H1 (cell line): ENCODE measurements at regions not wholly inside any gene's neighbourhood (a gene's known extent, or its start where the extent isn't known, plus 50 kb on each side); places are given as distances from the start of the nearest gene placed in this dataset.

Experiments used
- CTCF ChIA-PET: fragments of 300-600 bp; sonication (Branson Sonifier 250); formaldehyde crosslinking; loops from one replicate; lab custom pipeline; 2021; ENCODE audit not compliant: partially characterized antibody; lab: Charles Lee
- POLR2A ChIA-PET: fragments of 300-600 bp; sonication (Branson Sonifier 250); formaldehyde crosslinking; loops from one replicate; lab custom pipeline; 2021; ENCODE audit warnings: inconsistent platforms; ENCODE audit not compliant: partially characterized antibody; lab: Charles Lee
- DNase-seq, 2 experiments: peaks; one replicate each; pipeline versions ENCODE4 v3.0.0 to v3.0.0-alpha.2; 2010 to 2022; ENCODE audit warnings: low spot score in 2 of 2, low read depth in 1 of 2, mixed read lengths in 1 of 2
- FAIRE-seq: peaks from 2 replicates; lab custom pipeline; 2011; peaks lifted over from hg19 to GRCh38; lab: Jason Lieb, UNC
- H2AFZ ChIP-seq: 2 replicates; pipeline ENCODE4 v1.8.1; 2012; ENCODE audit warnings: low read length, inconsistent platforms
- H2AK5ac ChIP-seq: 2 replicates; pipeline ENCODE4 v1.6.1; 2013; ENCODE audit warnings: low read depth, low read length
- H2BK120ac ChIP-seq: replicated peaks from 2 replicates; pipeline ENCODE3; 2013; ENCODE audit warnings: low read depth, low read length, inconsistent platforms
- H2BK12ac ChIP-seq: 2 replicates; pipeline ENCODE4 v1.6.1; 2013; ENCODE audit warnings: low read depth, low read length
- H2BK15ac ChIP-seq: 2 replicates; pipeline ENCODE4 v1.6.1; 2013; ENCODE audit warnings: low read length
- H2BK20ac ChIP-seq: 2 replicates; pipeline ENCODE4 v1.6.1; 2013; ENCODE audit warnings: low read length
- H2BK5ac ChIP-seq: 2 replicates; pipeline ENCODE4 v1.6.1; 2013; ENCODE audit warnings: low read depth, low read length
- H3K14ac ChIP-seq: 2 replicates; pipeline ENCODE4 v1.6.1; 2013; ENCODE audit warnings: inconsistent platforms; ENCODE audit not compliant: insufficient read length
- H3K18ac ChIP-seq: 2 replicates; pipeline ENCODE4 v1.6.1; 2013; ENCODE audit warnings: low read length; ENCODE audit errors: extremely low read depth
- H3K23ac ChIP-seq: 2 replicates; pipeline ENCODE4 v1.6.1; 2013; ENCODE audit warnings: inconsistent platforms; ENCODE audit not compliant: insufficient read length
- H3K23me2 ChIP-seq: 2 replicates; pipeline ENCODE4 v1.6.1; 2013; ENCODE audit warnings: low read depth, low read length
- H3K27ac ChIP-seq: 2 replicates; pipeline ENCODE4 v1.6.1; 2011; ENCODE audit warnings: low read depth, low read length, inconsistent platforms
- H3K27me3 ChIP-seq, 4 experiments: replicated peaks in 1 of 4; 1 replicate in 1 of 4; 2 replicates in 3 of 4; pipeline versions ENCODE4 v1.6.1 to v1.8.1; 2011 to 2013; ENCODE audit warnings: low read length in 3 of 4, mild to moderate bottlenecking in 3 of 4, inconsistent platforms in 2 of 4, mixed read lengths in 2 of 4, moderate library complexity in 1 of 4; ENCODE audit not compliant: control insufficient read depth in 3 of 4, insufficient read depth in 3 of 4; ENCODE audit errors: extremely low read depth in 1 of 4
- H3K36me3 ChIP-seq, 4 experiments: 2 replicates each; pipeline versions ENCODE4 v1.6.1 to v1.8.1; 2011 to 2013; ENCODE audit warnings: mild to moderate bottlenecking in 4 of 4, low read length in 3 of 4, moderate library complexity in 2 of 4, control low read depth in 1 of 4, inconsistent platforms in 1 of 4; ENCODE audit not compliant: insufficient read depth in 4 of 4, control insufficient read depth in 2 of 4
- H3K4ac ChIP-seq: replicated peaks from 2 replicates; pipeline ENCODE3; 2013; ENCODE audit warnings: low read length, low read depth, mixed read lengths, inconsistent platforms; ENCODE audit not compliant: insufficient read length
- H3K4me1 ChIP-seq, 4 experiments: replicated peaks in 1 of 4; 1 replicate in 1 of 4; 2 replicates in 3 of 4; pipeline versions ENCODE4 v1.6.1 to v1.8.1; 2011 to 2013; ENCODE audit warnings: low read length in 3 of 4, inconsistent platforms in 2 of 4, mixed read lengths in 1 of 4; ENCODE audit not compliant: insufficient read depth in 4 of 4, control insufficient read depth in 3 of 4
- H3K4me2 ChIP-seq, 2 experiments: 2 replicates each; pipeline versions ENCODE4 v1.6.1 to v1.8.1; 2011 to 2013; ENCODE audit warnings: low read depth in 2 of 2, low read length in 2 of 2, control low read depth in 1 of 2, inconsistent platforms in 1 of 2, mild to moderate bottlenecking in 1 of 2; ENCODE audit not compliant: insufficient read depth in 1 of 2
- H3K4me3 ChIP-seq, 4 experiments: fragments of 200-600, 300-600 bp in 1 of 4; sonication (generic), shearing (Covaris generic), sonication (Bioruptor Twin) in 1 of 4; 2 replicates each; pipeline versions ENCODE4 v1.5.1 to v1.8.1; 2011 to 2016; ENCODE audit warnings: low read length in 4 of 4, low read depth in 3 of 4, control low read depth in 2 of 4, inconsistent platforms in 2 of 4, mild to moderate bottlenecking in 2 of 4, mixed read lengths in 1 of 4, moderate library complexity in 1 of 4; ENCODE audit not compliant: insufficient read depth in 2 of 4; ENCODE audit errors: extremely low read depth in 1 of 4
- H3K56ac ChIP-seq: replicated peaks from 2 replicates; pipeline ENCODE3; 2013; ENCODE audit warnings: low read depth, mild to moderate bottlenecking, mixed read lengths, low read length, inconsistent platforms; ENCODE audit not compliant: insufficient read length
- H3K79me1 ChIP-seq: 2 replicates; pipeline ENCODE4 v1.6.1; 2013; ENCODE audit warnings: low read depth, low read length, control low read depth
- H3K79me2 ChIP-seq, 2 experiments: 2 replicates each; pipeline versions ENCODE4 v1.6.1 to v1.8.1; 2012 to 2013; ENCODE audit warnings: low read length in 2 of 2, mild to moderate bottlenecking in 2 of 2, inconsistent platforms in 1 of 2; ENCODE audit not compliant: insufficient read depth in 2 of 2, control insufficient read depth in 1 of 2
- H3K9ac ChIP-seq, 4 experiments: replicated peaks in 1 of 4; 1 replicate in 1 of 4; 2 replicates in 3 of 4; pipeline versions ENCODE4 v1.6.1 to v1.8.1; 2011 to 2013; ENCODE audit warnings: low read depth in 3 of 4, low read length in 3 of 4, control low read depth in 2 of 4, mild to moderate bottlenecking in 2 of 4, moderate library complexity in 2 of 4, inconsistent platforms in 1 of 4; ENCODE audit errors: extremely low read depth in 1 of 4
- H3K9me3 ChIP-seq, 2 experiments: 2 replicates each; pipeline versions ENCODE4 v1.6.1 to v1.8.1; 2012 to 2013; ENCODE audit warnings: mild to moderate bottlenecking in 2 of 2, moderate library complexity in 2 of 2, control low read depth in 1 of 2, inconsistent platforms in 1 of 2, low read depth in 1 of 2, low read length in 1 of 2, mixed read lengths in 1 of 2; ENCODE audit not compliant: insufficient read depth in 2 of 2
- H4K20me1 ChIP-seq, 2 experiments: replicated peaks in 1 of 2; 2 replicates each; pipeline versions ENCODE3 to v1.8.1; 2011 to 2013; ENCODE audit warnings: inconsistent platforms in 2 of 2, low read length in 2 of 2, mild to moderate bottlenecking in 1 of 2; ENCODE audit not compliant: insufficient read depth in 2 of 2, control insufficient read depth in 1 of 2
- H4K5ac ChIP-seq: 2 replicates; pipeline ENCODE4 v1.6.1; 2013; ENCODE audit warnings: low read length, low read depth, mixed read lengths, inconsistent platforms; ENCODE audit not compliant: insufficient read length
- H4K8ac ChIP-seq: 2 replicates; pipeline ENCODE4 v1.8.0; 2013; ENCODE audit warnings: mild to moderate bottlenecking, moderate library complexity, low read length, inconsistent platforms; ENCODE audit not compliant: insufficient read depth; ENCODE audit errors: extremely low read depth
- H4K91ac ChIP-seq: replicated peaks from 2 replicates; pipeline ENCODE3; 2013; ENCODE audit warnings: low read length, mixed read lengths, inconsistent platforms; ENCODE audit not compliant: insufficient read length
- HDAC2 ChIP-seq, 2 experiments: fragments of 300-600 bp in 1 of 2; sonication (generic) in 1 of 2; IDR thresholded peaks; 2 replicates each; pipeline ENCODE4 v1.6.1; 2011 to 2012; ENCODE audit warnings: low read depth in 2 of 2, low read length in 2 of 2, mild to moderate bottlenecking in 2 of 2, moderate library complexity in 2 of 2, borderline replicate concordance in 1 of 2, inconsistent platforms in 1 of 2
- KDM4A ChIP-seq: IDR thresholded peaks from one replicate; pipeline ENCODE4 v1.7.1; 2012; ENCODE audit warnings: low read depth, mild to moderate bottlenecking, moderate library complexity, low read length, inconsistent platforms; ENCODE audit not compliant: severe bottlenecking
- SIX5 ChIP-seq: IDR thresholded peaks from 2 replicates; pipeline ENCODE4 v1.6.1; 2011; ENCODE audit warnings: mild to moderate bottlenecking, low read depth, low read length
- TAF1 ChIP-seq: IDR thresholded peaks from 2 replicates; pipeline ENCODE4 v1.6.1; 2011; ENCODE audit warnings: mild to moderate bottlenecking, low read depth, low read length
- ZNF274 ChIP-seq: IDR thresholded peaks from 2 replicates; pipeline ENCODE4 v1.7.0; 2012; ENCODE audit warnings: low read length, borderline replicate concordance; ENCODE audit errors: extremely low read depth
- WGBS, 2 experiments: shearing (Covaris generic) in 1 of 2; methylation state at CpG; one replicate each; pipeline versions ENCODE4 v1.1.6 to v1.1.7; 2013 to 2015; ENCODE audit warnings: low lambda C conversion rate in 2 of 2, mixed read lengths in 2 of 2, inconsistent platforms in 1 of 2, low coverage in 1 of 2, missing lambda C conversion rate in 1 of 2; ENCODE audit not compliant: insufficient replicate concordance in 2 of 2, insufficient coverage in 1 of 2, insufficient read length in 1 of 2; ENCODE audit errors: extremely low coverage in 1 of 2, missing lambda C conversion rate in 1 of 2; 5-methylcytosine and 5-hydroxymethylcytosine counted together

DNA sequence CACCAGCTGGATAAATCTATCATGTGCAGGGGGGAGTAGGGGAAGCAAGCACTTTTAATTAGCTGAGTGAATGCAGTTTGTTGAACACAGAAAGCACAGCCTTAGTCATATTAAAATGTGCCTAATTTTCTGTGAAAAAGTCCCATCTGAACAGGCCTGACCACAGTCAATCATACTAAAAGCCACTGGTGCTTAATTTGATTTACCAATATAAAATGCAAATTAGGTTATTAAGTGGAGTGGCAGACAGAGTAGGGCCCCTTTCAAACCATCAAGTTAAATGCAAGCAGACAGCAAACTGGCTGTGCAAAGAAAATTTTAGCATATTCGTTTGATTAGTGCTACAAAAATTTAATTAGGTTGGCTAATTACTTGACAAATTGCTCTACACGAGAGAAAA, 176.1 kb downstream of the ISL1 start:
- H3K79me2 ChIP-seq: no peaks in the 10 kb centered on the region
- H3K4me2 ChIP-seq: no peak overlapping the region
- H3K79me1 ChIP-seq: no peaks in the 10 kb centered on the region
- no peak overlapping the region for H3K56ac ChIP-seq
- no peak overlapping the region for H3K18ac ChIP-seq
- H3K23me2 ChIP-seq: no peaks in the 10 kb centered on the region
- H3K9ac ChIP-seq: no peak overlapping the region
- no peak overlapping the region for H3K27ac ChIP-seq
- no peak overlapping the region for H4K8ac ChIP-seq
- no peak overlapping the region for H2BK120ac ChIP-seq
- no peak overlapping the region for H2BK12ac ChIP-seq
- no peaks in the 10 kb centered on the region for H3K36me3 ChIP-seq
- H3K4me3 ChIP-seq: no peak overlapping the region
- H3K4ac ChIP-seq: no peak overlapping the region
- no peak overlapping the region for H3K23ac ChIP-seq
- H2AFZ ChIP-seq: no peak overlapping the region
- no peak for TF ChIP-seq SIX5
- TF ChIP-seq HDAC2 (IDR thresholded peaks at IDR 0.05; ENCODE audit: borderline replicate concordance in 1 of 2, low read depth in 2 of 2, low read length in 2 of 2): no peak
- TF ChIP-seq KDM4A: no peak
- TF ChIP-seq ZNF274: no peak
- TF ChIP-seq TAF1: no peak
- TF ChIP-seq, all 59 proteins: peak for 0
- Histone ChIP-seq H3K27me3 (no peaks in the 10 kb centered on the region), H3K9me3 (no peaks in the 10 kb centered on the region), H2BK20ac (no peak overlapping the region), H2AK5ac (no peak overlapping the region), H3K4me1 (no peaks in the 10 kb centered on the region), H2BK15ac (no peak overlapping the region), H4K20me1 (no peaks in the 10 kb centered on the region), H4K91ac (no peak overlapping the region), H3K14ac (no peak overlapping the region), H4K5ac (no peak overlapping the region), H2BK5ac (no peak overlapping the region)
- POLR2A ChIA-PET: no interaction called here
- CTCF ChIA-PET: interaction anchor here (0.6 kb wide), 1 partner anchor 57 kb away, joined by 3 read pairs; no protein-coding TSS in a partner anchor
- WGBS, 2 experiments: 84% methylated on average over 2 of the region's 2 CpGs; no CpG with 5 or more reads in 1 of the 2 experiments
- FAIRE-seq (no peak), DNase-seq (no peak)
